Fibroblast of lung (primary cell): ENCODE measurements at regions not wholly inside any gene's neighbourhood (a gene's known extent, or its start where the extent isn't known, plus 50 kb on each side); places are given as distances from the start of the nearest gene placed in this dataset.

Experiments used
- EZH2 ChIP-seq: IDR thresholded peaks from 2 replicates; pipeline ENCODE4 v1.5.1; 2012; ENCODE audit warnings: low read length, control low read depth, mild to moderate bottlenecking; ENCODE audit errors: missing control alignments
- TF ChIP-seq, protein P1 (sequence below), 2 donors: IDR thresholded peaks in 1 of 2; conservative IDR thresholded peaks in 1 of 2; 1 replicate in 1 of 2; 2 replicates in 1 of 2; pipeline ENCODE4 v1.5.1; 2011 to 2012; ENCODE audit warnings: low read length in 2 of 2, control low read depth in 1 of 2, inconsistent platforms in 1 of 2, low read depth in 1 of 2, mild to moderate bottlenecking in 1 of 2

- TF ChIP-seq, protein P1, sequence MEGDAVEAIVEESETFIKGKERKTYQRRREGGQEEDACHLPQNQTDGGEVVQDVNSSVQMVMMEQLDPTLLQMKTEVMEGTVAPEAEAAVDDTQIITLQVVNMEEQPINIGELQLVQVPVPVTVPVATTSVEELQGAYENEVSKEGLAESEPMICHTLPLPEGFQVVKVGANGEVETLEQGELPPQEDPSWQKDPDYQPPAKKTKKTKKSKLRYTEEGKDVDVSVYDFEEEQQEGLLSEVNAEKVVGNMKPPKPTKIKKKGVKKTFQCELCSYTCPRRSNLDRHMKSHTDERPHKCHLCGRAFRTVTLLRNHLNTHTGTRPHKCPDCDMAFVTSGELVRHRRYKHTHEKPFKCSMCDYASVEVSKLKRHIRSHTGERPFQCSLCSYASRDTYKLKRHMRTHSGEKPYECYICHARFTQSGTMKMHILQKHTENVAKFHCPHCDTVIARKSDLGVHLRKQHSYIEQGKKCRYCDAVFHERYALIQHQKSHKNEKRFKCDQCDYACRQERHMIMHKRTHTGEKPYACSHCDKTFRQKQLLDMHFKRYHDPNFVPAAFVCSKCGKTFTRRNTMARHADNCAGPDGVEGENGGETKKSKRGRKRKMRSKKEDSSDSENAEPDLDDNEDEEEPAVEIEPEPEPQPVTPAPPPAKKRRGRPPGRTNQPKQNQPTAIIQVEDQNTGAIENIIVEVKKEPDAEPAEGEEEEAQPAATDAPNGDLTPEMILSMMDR (conservative IDR thresholded peaks at IDR 0.05 in 1 of 2, IDR thresholded peaks at IDR 0.05 in 1 of 2; ENCODE audit: low read depth in 1 of 2, low read length in 2 of 2), result no peak
- no peak for TF ChIP-seq EZH2
These were observed 130.9 kb upstream of the SLITRK6 start for GRCh38 chr13:85930108-85930507.
